NB4 (cell line): ENCODE measurements at regions not wholly inside any gene's neighbourhood (a gene's known extent, or its start where the extent isn't known, plus 50 kb on each side); places are given as distances from the start of the nearest gene placed in this dataset.

ENCODE experiments used
- DNase-seq: peaks from one replicate; pipeline ENCODE4 v3.0.0; 2010; ENCODE audit warnings: low read depth
- H3K4me3 ChIP-seq: one replicate; pipeline ENCODE4 v1.5.1; 2011; ENCODE audit warnings: mild to moderate bottlenecking, low read depth, low read length, moderate library complexity
- CTCF ChIP-seq: IDR thresholded peaks from one replicate; pipeline ENCODE4 v1.5.1; 2012; ENCODE audit warnings: low read depth, low read length
- MAX ChIP-seq: IDR thresholded peaks from 2 replicates; pipeline ENCODE4 v1.6.1; 2011; ENCODE audit warnings: low read depth, low read length
- MYC ChIP-seq: IDR thresholded peaks from 2 replicates; pipeline ENCODE4 v1.6.1; 2011; ENCODE audit warnings: low read depth, low read length
- POLR2A ChIP-seq: IDR thresholded peaks from 2 replicates; pipeline ENCODE4 v1.6.1; 2011; ENCODE audit warnings: mild to moderate bottlenecking; ENCODE audit not compliant: insufficient read length; ENCODE audit errors: extremely low read depth

GRCh38 chr9:119955276-119955675 is 586.0 kb upstream of the BRINP1 start:
- TF ChIP-seq CTCF (no peak), MAX (no peak), MYC (no peak), POLR2A (no peak)
- H3K4me3 ChIP-seq: no peak overlapping the region
- no peak for DNase-seq

GRCh38 chr9:119951591-119951990 is 582.4 kb upstream of the BRINP1 start:
- TF ChIP-seq MYC: no peak
- no peak for TF ChIP-seq POLR2A
- no peak for TF ChIP-seq MAX
- TF ChIP-seq CTCF: no peak
- H3K4me3 ChIP-seq: no peak overlapping the region
- no peak for DNase-seq

- no peak overlapping the region for H3K4me3 ChIP-seq
- TF ChIP-seq MYC (no peak), CTCF (no peak), POLR2A (no peak)
- DNase-seq: no peak
These were observed 581.9 kb upstream of the BRINP1 start for GRCh38 chr9:119951090-119951489.

GRCh38 chr9:119945686-119946085 is 576.5 kb upstream of the BRINP1 start:
- DNase-seq: no peak
- no peak overlapping the region for H3K4me3 ChIP-seq
- TF ChIP-seq MAX (no peak), CTCF (no peak), POLR2A (no peak), MYC (no peak)

DNA sequence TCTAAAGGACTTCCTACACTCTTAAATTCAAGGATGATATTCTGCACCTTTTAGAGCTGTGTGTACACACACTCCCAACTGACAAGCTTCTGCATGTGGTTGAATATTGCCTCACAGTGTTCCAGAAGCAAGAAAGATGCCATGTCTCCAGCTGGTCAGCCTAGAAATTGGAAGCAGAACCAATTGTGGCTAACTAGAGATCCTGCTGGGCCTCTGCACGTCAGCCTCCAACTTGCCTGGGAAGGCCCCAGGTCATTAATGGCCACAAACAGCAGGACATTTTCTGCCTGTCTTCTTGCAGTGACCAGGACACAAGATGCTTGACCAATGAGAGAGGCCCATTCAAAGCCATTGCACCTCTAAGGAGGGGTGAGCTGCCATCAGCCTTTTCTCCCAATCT is 571.9 kb upstream of the BRINP1 start:
- TF ChIP-seq MAX (no peak), POLR2A (no peak), MYC (no peak), CTCF (no peak)
- H3K4me3 ChIP-seq: no peak overlapping the region
- no peak for DNase-seq

DNA sequence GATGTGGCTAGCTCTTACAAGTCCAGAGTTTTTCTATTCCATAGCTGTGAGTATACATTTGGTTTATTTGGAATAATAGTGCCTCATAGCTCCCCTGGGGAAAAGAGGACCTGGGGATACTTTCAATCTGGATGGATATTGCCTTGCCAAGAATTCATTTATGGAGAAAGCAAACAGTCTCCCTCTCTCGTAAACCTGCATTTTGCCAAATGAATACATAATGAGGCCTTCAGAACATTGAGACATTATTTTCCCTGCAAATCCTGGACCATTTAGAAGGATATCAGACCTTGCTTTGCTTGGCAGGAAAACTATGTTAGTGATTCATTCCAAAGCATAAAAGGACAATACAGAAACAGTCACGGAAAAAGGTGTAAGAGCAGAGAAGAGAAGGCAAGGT is 569.6 kb upstream of the BRINP1 start:
- no peak overlapping the region for H3K4me3 ChIP-seq
- TF ChIP-seq MAX (no peak), MYC (no peak), CTCF (no peak), POLR2A (no peak)
- no peak for DNase-seq
